Neural progenitor cell (in vitro differentiated cells): ENCODE measurements at regions not wholly inside any gene's neighbourhood (a gene's known extent, or its start where the extent isn't known, plus 50 kb on each side); places are given as distances from the start of the nearest gene placed in this dataset.

Source experiments
- DNase-seq: peaks from one replicate; pipeline ENCODE4 v3.0.0-alpha.2; 2016; ENCODE audit warnings: low spot score
- H2AFZ ChIP-seq: fragments of 200-600 bp; sonication (generic); replicated peaks from 2 replicates; pipeline ENCODE4 v1.6.1; 2016; ENCODE audit warnings: antibody characterized with exemption
- H3F3A ChIP-seq: fragments of 200-600 bp; sonication (generic); 2 replicates; pipeline ENCODE4 v1.6.1; 2016; ENCODE audit warnings: antibody characterized with exemption, low read depth
- H3K27ac ChIP-seq: fragments of 200-600 bp; sonication (generic); 2 replicates; pipeline ENCODE4 v1.5.1; 2016; ENCODE audit warnings: mild to moderate bottlenecking
- H3K27me3 ChIP-seq: fragments of 200-600 bp; sonication (generic); 2 replicates; pipeline ENCODE4 v1.6.1; 2016; ENCODE audit warnings: mild to moderate bottlenecking, moderate library complexity
- H3K36me3 ChIP-seq: fragments of 200-600 bp; sonication (generic); 2 replicates; pipeline ENCODE4 v1.5.1; 2016
- H3K4me1 ChIP-seq: fragments of 200-600 bp; sonication (generic); 2 replicates; pipeline ENCODE4 v1.6.1; 2016; ENCODE audit warnings: mixed run types
- H3K4me2 ChIP-seq: fragments of 200-600 bp; sonication (generic); 2 replicates; pipeline ENCODE4 v1.6.1; 2016
- H3K4me3 ChIP-seq: fragments of 200-600 bp; sonication (generic); 2 replicates; pipeline ENCODE4 v1.5.1; 2016
- H3K79me2 ChIP-seq: fragments of 200-600 bp; sonication (generic); 2 replicates; pipeline ENCODE4 v1.6.1; 2016; ENCODE audit warnings: low read depth
- H3K9ac ChIP-seq: fragments of 200-600 bp; sonication (generic); 2 replicates; pipeline ENCODE4 v1.6.1; 2016
- H3K9me3 ChIP-seq: fragments of 200-600 bp; sonication (generic); 2 replicates; pipeline ENCODE4 v1.5.1; 2016; ENCODE audit warnings: low read depth
- H4K20me1 ChIP-seq: fragments of 200-600 bp; sonication (generic); 2 replicates; pipeline ENCODE4 v1.6.1; 2016; ENCODE audit warnings: low read depth
- H3K27ac Mint-ChIP-seq: 3 replicates; pipeline ENCODE4 v1.8.0; 2021; ENCODE audit warnings: mixed read lengths
- H3K27me3 Mint-ChIP-seq: 2 replicates; pipeline ENCODE4 v1.8.0; 2022; ENCODE audit warnings: low read depth, mild to moderate bottlenecking, inconsistent platforms, moderate library complexity, mixed read lengths; ENCODE audit not compliant: insufficient read depth
- H3K36me3 Mint-ChIP-seq: 3 replicates; pipeline ENCODE4 v1.8.0; 2021; ENCODE audit warnings: mixed read lengths
- H3K4me1 Mint-ChIP-seq: 3 replicates; pipeline ENCODE4 v1.8.0; 2021; ENCODE audit warnings: mixed read lengths
- H3K4me3 Mint-ChIP-seq: 3 replicates; pipeline ENCODE4 v1.8.0; 2021; ENCODE audit warnings: mild to moderate bottlenecking, moderate library complexity, mixed read lengths
- H3K9me3 Mint-ChIP-seq: 3 replicates; pipeline ENCODE4 v1.8.0; 2020; ENCODE audit warnings: mixed read lengths
- EZH2 ChIP-seq: fragments of 200-600 bp; sonication (generic); IDR thresholded peaks from 2 replicates; pipeline ENCODE4 v1.6.1; 2017; ENCODE audit warnings: antibody characterized with exemption, mild to moderate bottlenecking, moderate library complexity
- EZH2phosphoT487 ChIP-seq: fragments of 200-600 bp; sonication (generic); IDR thresholded peaks from 2 replicates; pipeline ENCODE4 v1.6.1; 2017; ENCODE audit warnings: antibody characterized with exemption
- TF ChIP-seq, protein P1 (sequence below): fragments of 200-600 bp; sonication (generic); IDR thresholded peaks from 2 replicates; pipeline ENCODE4 v1.5.1; 2017; ENCODE audit warnings: antibody characterized with exemption, mild to moderate bottlenecking

DNA sequence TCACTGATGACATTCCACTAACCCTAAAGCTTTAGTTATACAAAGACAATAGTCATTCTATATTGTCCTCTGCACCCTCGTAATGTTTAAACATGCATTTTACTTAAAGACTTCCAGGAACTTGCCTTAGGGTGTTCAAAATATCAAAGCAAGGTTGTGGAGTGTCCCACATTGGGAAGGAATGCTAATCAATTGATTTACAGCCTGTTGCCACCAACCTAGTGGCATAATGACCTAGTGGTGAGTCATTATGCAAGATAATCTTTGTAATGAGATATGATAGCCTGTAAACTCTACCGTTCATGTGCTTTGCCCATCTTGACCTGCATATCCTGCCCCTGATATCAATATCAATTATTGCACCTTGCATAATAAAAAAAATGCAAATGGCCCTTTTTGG, 542.9 kb downstream of the CDH9 start:
- no peak overlapping the region for H3K4me2 ChIP-seq
- no peaks in the 10 kb centered on the region for H3F3A ChIP-seq
- H2AFZ ChIP-seq, result no peak overlapping the region
- H3K9me3 ChIP-seq, result no peaks in the 10 kb centered on the region
- peaks cover 2% of the 10 kb centered on the region for H3K36me3 Mint-ChIP-seq
- H3K9ac ChIP-seq, result no peak overlapping the region
- no peak overlapping the region for H3K4me3 Mint-ChIP-seq
- no peak overlapping the region for H3K27ac ChIP-seq
- H4K20me1 ChIP-seq, result no peaks in the 10 kb centered on the region
- no peaks in the 10 kb centered on the region for H3K27me3 Mint-ChIP-seq
- H3K27me3 ChIP-seq, result no peaks in the 10 kb centered on the region
- peaks cover 11% of the 10 kb centered on the region for H3K9me3 Mint-ChIP-seq
- no peaks in the 10 kb centered on the region for H3K79me2 ChIP-seq
- H3K4me1 Mint-ChIP-seq, result no peaks in the 10 kb centered on the region
- no peak overlapping the region for H3K27ac Mint-ChIP-seq
- no peak overlapping the region for H3K4me3 ChIP-seq
- H3K4me1 ChIP-seq, result no peaks in the 10 kb centered on the region
- no peaks in the 10 kb centered on the region for H3K36me3 ChIP-seq
- TF ChIP-seq EZH2phosphoT487 (no peak), EZH2 (no peak)
- TF ChIP-seq, protein P1, sequence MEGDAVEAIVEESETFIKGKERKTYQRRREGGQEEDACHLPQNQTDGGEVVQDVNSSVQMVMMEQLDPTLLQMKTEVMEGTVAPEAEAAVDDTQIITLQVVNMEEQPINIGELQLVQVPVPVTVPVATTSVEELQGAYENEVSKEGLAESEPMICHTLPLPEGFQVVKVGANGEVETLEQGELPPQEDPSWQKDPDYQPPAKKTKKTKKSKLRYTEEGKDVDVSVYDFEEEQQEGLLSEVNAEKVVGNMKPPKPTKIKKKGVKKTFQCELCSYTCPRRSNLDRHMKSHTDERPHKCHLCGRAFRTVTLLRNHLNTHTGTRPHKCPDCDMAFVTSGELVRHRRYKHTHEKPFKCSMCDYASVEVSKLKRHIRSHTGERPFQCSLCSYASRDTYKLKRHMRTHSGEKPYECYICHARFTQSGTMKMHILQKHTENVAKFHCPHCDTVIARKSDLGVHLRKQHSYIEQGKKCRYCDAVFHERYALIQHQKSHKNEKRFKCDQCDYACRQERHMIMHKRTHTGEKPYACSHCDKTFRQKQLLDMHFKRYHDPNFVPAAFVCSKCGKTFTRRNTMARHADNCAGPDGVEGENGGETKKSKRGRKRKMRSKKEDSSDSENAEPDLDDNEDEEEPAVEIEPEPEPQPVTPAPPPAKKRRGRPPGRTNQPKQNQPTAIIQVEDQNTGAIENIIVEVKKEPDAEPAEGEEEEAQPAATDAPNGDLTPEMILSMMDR, result no peak
- no peak for DNase-seq

DNA sequence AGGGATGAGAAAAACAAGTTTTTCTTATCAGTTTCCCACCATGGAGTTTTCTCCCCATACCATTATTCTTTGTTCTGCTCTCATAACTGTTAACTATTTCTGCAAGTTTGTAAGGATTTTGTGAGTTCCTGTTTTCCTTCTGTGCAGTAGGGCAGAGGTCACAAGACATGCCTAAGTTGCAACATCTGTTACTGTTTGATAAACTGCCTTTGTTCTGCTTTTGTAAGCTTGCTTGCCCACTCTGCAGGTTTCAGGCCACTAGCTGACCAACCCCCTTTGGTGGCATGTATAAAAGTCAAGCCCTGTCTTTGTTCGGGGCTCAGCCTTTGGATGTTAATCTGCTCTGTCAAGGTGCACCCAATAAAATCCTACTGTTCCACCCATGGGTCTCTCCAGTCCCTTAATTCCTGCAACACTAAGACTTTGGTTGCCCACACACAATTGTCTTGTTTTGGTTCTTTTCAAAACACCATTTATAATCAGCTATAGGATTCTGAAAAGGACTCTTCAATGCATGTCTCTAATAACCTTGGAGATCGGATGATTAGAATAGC, 545.4 kb downstream of the CDH9 start:
- H3K4me2 ChIP-seq, result no peak overlapping the region

DNA sequence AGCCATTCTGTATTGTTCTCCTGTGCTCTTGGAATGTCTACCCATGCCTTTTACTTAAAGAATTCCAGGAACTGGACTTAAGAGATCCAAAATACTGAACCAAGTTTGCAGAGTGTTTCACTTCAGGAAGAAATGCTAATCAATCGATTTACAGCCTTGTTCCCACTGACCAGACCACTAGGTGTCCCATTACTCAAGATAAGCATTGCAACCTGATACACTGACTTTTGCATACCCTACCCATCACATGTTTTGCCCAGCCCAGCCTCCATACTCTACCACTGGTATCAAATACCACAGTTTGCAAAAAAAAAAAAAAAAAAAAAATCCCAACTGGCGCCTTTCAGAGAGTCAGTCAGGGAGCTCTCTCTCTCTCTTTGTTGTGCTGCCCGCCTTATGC, 550.8 kb downstream of the CDH9 start:
- H3K27me3 ChIP-seq, result no peaks in the 10 kb centered on the region

More for the DNA sequence above, 545.4 kb downstream of the CDH9 start:
- Histone ChIP-seq H3K27ac (no peak overlapping the region), H3K4me1 (no peaks in the 10 kb centered on the region), H3K27me3 (no peaks in the 10 kb centered on the region), H2AFZ (no peak overlapping the region), H3K9me3 (no peaks in the 10 kb centered on the region), H3K36me3 (no peaks in the 10 kb centered on the region), H3F3A (no peaks in the 10 kb centered on the region), H3K4me3 (no peak overlapping the region), H4K20me1 (no peaks in the 10 kb centered on the region), H3K79me2 (no peaks in the 10 kb centered on the region), H3K9ac (no peak overlapping the region)
- no peaks in the 10 kb centered on the region for H3K4me1 Mint-ChIP-seq
- no peaks in the 10 kb centered on the region for H3K27me3 Mint-ChIP-seq
- H3K9me3 Mint-ChIP-seq, result peaks cover 15% of the 10 kb centered on the region
- no peak for TF ChIP-seq EZH2
- TF ChIP-seq EZH2phosphoT487, result no peak
- TF ChIP-seq, protein P1, result no peak
- no peak for DNase-seq
- H3K27ac Mint-ChIP-seq, result no peak overlapping the region
- H3K36me3 Mint-ChIP-seq, result peaks cover 2% of the 10 kb centered on the region
- no peak overlapping the region for H3K4me3 Mint-ChIP-seq

More for the DNA sequence above, 550.8 kb downstream of the CDH9 start:
- TF ChIP-seq, protein P1, result peak; percentile 29
- TF ChIP-seq EZH2, result no peak
- H3K4me3 Mint-ChIP-seq, result no peak overlapping the region
- H4K20me1 ChIP-seq, result no peaks in the 10 kb centered on the region
- H3K9me3 ChIP-seq, result no peaks in the 10 kb centered on the region
- no peak overlapping the region for H3K27ac Mint-ChIP-seq
- peaks cover 3% of the 10 kb centered on the region for H3K27me3 Mint-ChIP-seq
- H3F3A ChIP-seq, result no peaks in the 10 kb centered on the region
- no peak for DNase-seq
- no peak overlapping the region for H3K9ac ChIP-seq
- H3K27ac ChIP-seq, result no peak overlapping the region
- peaks cover 8% of the 10 kb centered on the region for H3K4me1 Mint-ChIP-seq
- no peak overlapping the region for H2AFZ ChIP-seq
- no peaks in the 10 kb centered on the region for H3K79me2 ChIP-seq
- no peaks in the 10 kb centered on the region for H3K4me1 ChIP-seq
- no peak overlapping the region for H3K4me2 ChIP-seq
- H3K36me3 ChIP-seq, result no peaks in the 10 kb centered on the region
- no peak overlapping the region for H3K4me3 ChIP-seq
- peaks cover 18% of the 10 kb centered on the region for H3K9me3 Mint-ChIP-seq
- no peaks in the 10 kb centered on the region for H3K36me3 Mint-ChIP-seq
